ENCODE measurements at regions not wholly inside any gene's neighbourhood (a gene's known extent, or its start where the extent isn't known, plus 50 kb on each side); places are given as distances from the start of the nearest gene placed in this dataset.

- Histone ChIP-seq H3K9me3 (replicated peaks; ENCODE audit: control insufficient read depth, insufficient read depth, low read depth, low read length) (no peaks in the 10 kb centered on the region), H3K4me1 (replicated peaks in 1 of 2; ENCODE audit: control insufficient read depth in 2 of 2, insufficient read depth in 2 of 2, low read length in 2 of 2) (no peaks in the 10 kb centered on the region), H2AFZ (ENCODE audit: low read depth, low read length) (no peak overlapping the region), H3K4me3 (no peak overlapping the region), H3K9me1 (ENCODE audit: control insufficient read depth, insufficient read depth, low read length) (no peaks in the 10 kb centered on the region), H3K79me2 (ENCODE audit: control insufficient read depth, insufficient read depth, low read length) (no peaks in the 10 kb centered on the region), H3K27me3 (ENCODE audit: control insufficient read depth in 2 of 2, insufficient read depth in 2 of 2, low read length in 2 of 2) (no peaks in the 10 kb centered on the region), H3K36me3 (ENCODE audit: control insufficient read depth, insufficient read depth, low read length) (no peaks in the 10 kb centered on the region), H3K9ac (ENCODE audit: insufficient read depth in 1 of 2, low read depth in 2 of 2, low read length in 2 of 2) (no peak overlapping the region), H3K4me2 (ENCODE audit: insufficient read depth, low read length) (no peak overlapping the region), H4K20me1 (replicated peaks; ENCODE audit: control insufficient read depth, insufficient read depth, low read length) (no peaks in the 10 kb centered on the region), H3K27ac (ENCODE audit: extremely low read depth, low read depth, low read length) (no peak overlapping the region)
- ChIA-PET POLR2A (no interaction called here), CTCF (ENCODE audit: low intra/inter-chr PET ratio) (no interaction called here)
- no peak for TF ChIP-seq BCLAF1 (IDR thresholded peaks at IDR 0.05; ENCODE audit: borderline replicate concordance in 1 of 2, control insufficient read depth in 1 of 2, low read depth in 2 of 2, low read length in 1 of 2)
- TF ChIP-seq PHB (CRISPR knock-in tag; IDR thresholded peaks at IDR 0.05) = no peak
- TF ChIP-seq ZC3H8 (IDR thresholded peaks at IDR 0.05) = no peak
- TF ChIP-seq RUNX1 (IDR thresholded peaks at IDR 0.05; ENCODE audit: low read depth) = no peak
- TF ChIP-seq PML (IDR thresholded peaks at IDR 0.05; ENCODE audit: low read length) = no peak
- no peak for TF ChIP-seq ZNF644 (tag; IDR thresholded peaks at IDR 0.05; ENCODE audit: low read depth)
- no peak for TF ChIP-seq ZKSCAN3 (CRISPR knock-in tag; IDR thresholded peaks at IDR 0.05)
- no peak for TF ChIP-seq ZFP1 (CRISPR knock-in tag; IDR thresholded peaks at IDR 0.05)
- TF ChIP-seq HNRNPLL (IDR thresholded peaks at IDR 0.05; ENCODE audit: low read depth, low read length, poor library complexity, severe bottlenecking) = no peak
- no peak for TF ChIP-seq LARP7 (IDR thresholded peaks at IDR 0.05)
- TF ChIP-seq ZBTB12 (CRISPR knock-in tag; IDR thresholded peaks at IDR 0.05) = no peak
- TF ChIP-seq ZNF280B (CRISPR knock-in tag; IDR thresholded peaks at IDR 0.05) = no peak
- TF ChIP-seq POLR3G (IDR thresholded peaks at IDR 0.05; ENCODE audit: extremely low read depth, insufficient read length, insufficient replicate concordance) = no peak
- no peak for TF ChIP-seq NR3C1 (CRISPR knock-in tag; IDR thresholded peaks at IDR 0.05)
- TF ChIP-seq WHSC1 (IDR thresholded peaks at IDR 0.05; ENCODE audit: low read length) = no peak
- no peak for TF ChIP-seq ZNF316 (IDR thresholded peaks at IDR 0.05)
- no peak for TF ChIP-seq NONO (IDR thresholded peaks at IDR 0.05; ENCODE audit: low read depth in 2 of 2, low read length in 1 of 2)
- no peak for DNase-seq (ENCODE audit: extremely low read depth in 1 of 4, low spot score in 3 of 4)
- ATAC-seq = no peak
- intact Hi-C loops (cut with micrococcal nuclease) = no loop called here
- no TSS peak for BruUV-seq (replicated peaks)
- in situ Hi-C loops (cut with MboI) = no loop called here
- FAIRE-seq = no peak
These were observed 60.6 kb upstream of the TMLHE start for GRCh38 chrX:155673338-155673737.
